ENCODE measurements at regions not wholly inside any gene's neighbourhood (a gene's known extent, or its start where the extent isn't known, plus 50 kb on each side); places are given as distances from the start of the nearest gene placed in this dataset.

GRCh38 chr9:115883467-115884329 is 269.9 kb upstream of the PAPPA start:
- H3K14ac ChIP-seq (ENCODE audit: insufficient read depth, low read length) = no peak overlapping the region
- no peak overlapping the region for H3K4me2 ChIP-seq (ENCODE audit: insufficient read depth, insufficient read length, low read length)
- no peaks in the 10 kb centered on the region; the same call in 1 of the 2 replicates for H3K27me3 Mint-ChIP-seq (ENCODE audit: low read depth)
- H2BK12ac ChIP-seq (ENCODE audit: insufficient read length, low read depth, low read length) = no peak overlapping the region
- no peak overlapping the region for H2BK20ac ChIP-seq (ENCODE audit: low read depth, low read length, poor library complexity, severe bottlenecking)
- no peaks in the 10 kb centered on the region for H3K79me2 ChIP-seq (ENCODE audit: insufficient read depth, low read length)
- no peaks in the 10 kb centered on the region for H3K27me3 ChIP-seq (ENCODE audit: insufficient read depth, low read length)
- WGBS (ENCODE audit: extremely low coverage, insufficient read length, low lambda C conversion rate) = no CpG with 5 or more reads among the region's 5 CpGs
- no peaks in the 10 kb centered on the region for H3K23me2 ChIP-seq (ENCODE audit: insufficient read length, low read depth, low read length, poor library complexity, severe bottlenecking)
- H4K5ac ChIP-seq (ENCODE audit: insufficient read length, low read depth, low read length) = no peak overlapping the region
- H3K4ac ChIP-seq (ENCODE audit: low read depth, low read length) = no peak overlapping the region
- H3K27ac Mint-ChIP-seq = no peak overlapping the region
- no peak overlapping the region for H2BK120ac ChIP-seq (ENCODE audit: low read depth, low read length, poor library complexity, severe bottlenecking)
- no peak overlapping the region for H4K91ac ChIP-seq (ENCODE audit: insufficient read length, low read depth, low read length)
- H4K8ac ChIP-seq (replicated peaks; ENCODE audit: insufficient read length, low read depth, low read length) = no peak overlapping the region
- no peak overlapping the region for H3T11ph ChIP-seq (ENCODE audit: low read length)
- no peaks in the 10 kb centered on the region for H3K79me1 ChIP-seq (ENCODE audit: insufficient read depth, low read depth, low read length, poor library complexity, severe bottlenecking)
- no peaks in the 10 kb centered on the region for H3K36me3 Mint-ChIP-seq (ENCODE audit: insufficient read depth in 1 of 3, low read depth in 3 of 3)
- H3K4me3 Mint-ChIP-seq = no peak overlapping the region
- H3K9me3 Mint-ChIP-seq = no peaks in the 10 kb centered on the region
- H3K18ac ChIP-seq (ENCODE audit: insufficient read length, low read depth, low read length) = no peak overlapping the region
- H2AFZ ChIP-seq (ENCODE audit: low read length) = no peak overlapping the region
- H3K9me3 ChIP-seq (ENCODE audit: control insufficient read depth, low read depth, low read length) = no peaks in the 10 kb centered on the region
- H4K20me1 ChIP-seq (ENCODE audit: control insufficient read depth, insufficient read depth, insufficient read length) = no peaks in the 10 kb centered on the region
- no peak overlapping the region for H2AK5ac ChIP-seq (ENCODE audit: insufficient read length, low read length)
- H3K9ac ChIP-seq (ENCODE audit: extremely low read depth, insufficient read length, low read length) = no peak overlapping the region
- peaks cover 0 to 18% of the 10 kb centered on the region in 2 experiments; a peak in 2 of 4 replicates for H3K4me1 Mint-ChIP-seq
- peak; percentile 76 for TF ChIP-seq CTCF (conservative IDR thresholded peaks at IDR 0.05)
- DNase-seq = peak; percentile 55
- H3K4me1 ChIP-seq (ENCODE audit: insufficient read depth, low read length) = no peaks in the 10 kb centered on the region
- no peak overlapping the region for H3K23ac ChIP-seq (ENCODE audit: insufficient read length, low read depth, low read length)
- no peak overlapping the region for H2BK5ac ChIP-seq (ENCODE audit: insufficient read length, low read length)
- no peak overlapping the region for H3K56ac ChIP-seq (ENCODE audit: insufficient read length, low read depth, low read length)
- H2BK15ac ChIP-seq (ENCODE audit: low read depth, low read length) = no peak overlapping the region
- H3K27ac ChIP-seq (ENCODE audit: insufficient read length, low read depth, low read length) = no peak overlapping the region
